Fibroblast of lung (primary cell): ENCODE measurements at regions not wholly inside any gene's neighbourhood (a gene's known extent, or its start where the extent isn't known, plus 50 kb on each side); places are given as distances from the start of the nearest gene placed in this dataset.

Experiments used
- CTCF ChIP-seq, 2 donors: IDR thresholded peaks in 1 of 2; conservative IDR thresholded peaks in 1 of 2; 1 replicate in 1 of 2; 2 replicates in 1 of 2; pipeline ENCODE4 v1.5.1; 2011 to 2012; ENCODE audit warnings: low read length in 2 of 2, control low read depth in 1 of 2, inconsistent platforms in 1 of 2, low read depth in 1 of 2, mild to moderate bottlenecking in 1 of 2
- EZH2 ChIP-seq: IDR thresholded peaks from 2 replicates; pipeline ENCODE4 v1.5.1; 2012; ENCODE audit warnings: low read length, control low read depth, mild to moderate bottlenecking; ENCODE audit errors: missing control alignments

GRCh38 chr20:60884277-60884676 lies 367.8 kb upstream of the CDH4 start:
- no peak for TF ChIP-seq EZH2
- no peak for TF ChIP-seq CTCF (conservative IDR thresholded peaks at IDR 0.05 in 1 of 2, IDR thresholded peaks at IDR 0.05 in 1 of 2; ENCODE audit: low read depth in 1 of 2, low read length in 2 of 2)
